Upper lobe of left lung (tissue), 6 donors: ENCODE measurements at regions not wholly inside any gene's neighbourhood (a gene's known extent, or its start where the extent isn't known, plus 50 kb on each side); places are given as distances from the start of the nearest gene placed in this dataset.

Source experiments
- ATAC-seq, 2 donors: fragments of 200-7000 bp; cut with Tn5 transposase; one replicate each; pipeline ENCODE4 v1.9.1; 2022; ENCODE audit warnings: mild to moderate bottlenecking in 2 of 2, moderate library complexity in 2 of 2; ENCODE audit not compliant: low FRiP score in 2 of 2
- DNase-seq, 2 donors: peaks; one replicate each; pipeline ENCODE4 v3.0.0-alpha.2; 2019 to 2020
- H3K27ac ChIP-seq, 4 donors: fragments of 200-600 bp; sonication (generic); one replicate each; pipeline ENCODE4 v1.5.1; 2016 to 2019
- H3K27me3 ChIP-seq, 4 donors: fragments of 200-600 bp; sonication (generic); one replicate each; pipeline ENCODE4 v1.5.1; 2017 to 2019
- H3K36me3 ChIP-seq, 4 donors: fragments of 200-600 bp; sonication (generic); one replicate each; pipeline ENCODE4 v1.5.1; 2016 to 2019
- H3K4me1 ChIP-seq, 4 donors: fragments of 200-600 bp; sonication (generic); one replicate each; pipeline ENCODE4 v1.5.1; 2018 to 2019
- H3K4me3 ChIP-seq, 4 donors: fragments of 200-600 bp; sonication (generic); one replicate each; pipeline ENCODE4 v1.5.1; 2017 to 2019; ENCODE audit warnings: mild to moderate bottlenecking in 2 of 4, moderate library complexity in 1 of 4
- H3K9me3 ChIP-seq, 4 donors: fragments of 200-600 bp; sonication (generic); one replicate each; pipeline ENCODE4 v1.5.1; 2018 to 2019
- EP300 ChIP-seq, 4 donors: sonication (generic); formaldehyde crosslinking; IDR thresholded peaks; one replicate each; pipeline ENCODE4 v1.5.1; 2017; ENCODE audit warnings: antibody characterized with exemption in 4 of 4, control low read depth in 2 of 4
- POLR2A ChIP-seq, 4 donors: fragments of 450-650 bp; IDR thresholded peaks; one replicate each; pipeline ENCODE4 v1.5.1; 2016 to 2017; ENCODE audit warnings: antibody characterized with exemption in 4 of 4, mild to moderate bottlenecking in 2 of 4
- POLR2AphosphoS5 ChIP-seq, 2 donors: sonication (generic); formaldehyde crosslinking; IDR thresholded peaks; one replicate each; pipeline ENCODE4 v1.5.1; 2017; ENCODE audit warnings: antibody characterized with exemption in 2 of 2
- WGBS, 2 donors: methylation state at CpG; one replicate each; pipeline ENCODE4 v1.1.5; 2017 to 2018; 5-methylcytosine and 5-hydroxymethylcytosine counted together
- TF ChIP-seq, protein P1 (sequence below), 6 experiments: fragments of 450-650 bp in 4 of 6; fragments of 200-600 bp in 2 of 6; sonication (generic) in 2 of 6; IDR thresholded peaks; one replicate each; pipeline ENCODE4 v1.5.1; 2016 to 2019; ENCODE audit warnings: antibody characterized with exemption in 6 of 6
- donor health status: DM: no; HTN: no; CAD: no; lungs with moderate emphysema.
- donor health status: DM: no; HTN: yes; CAD: no; lungs with severe emphysema.

DNA sequence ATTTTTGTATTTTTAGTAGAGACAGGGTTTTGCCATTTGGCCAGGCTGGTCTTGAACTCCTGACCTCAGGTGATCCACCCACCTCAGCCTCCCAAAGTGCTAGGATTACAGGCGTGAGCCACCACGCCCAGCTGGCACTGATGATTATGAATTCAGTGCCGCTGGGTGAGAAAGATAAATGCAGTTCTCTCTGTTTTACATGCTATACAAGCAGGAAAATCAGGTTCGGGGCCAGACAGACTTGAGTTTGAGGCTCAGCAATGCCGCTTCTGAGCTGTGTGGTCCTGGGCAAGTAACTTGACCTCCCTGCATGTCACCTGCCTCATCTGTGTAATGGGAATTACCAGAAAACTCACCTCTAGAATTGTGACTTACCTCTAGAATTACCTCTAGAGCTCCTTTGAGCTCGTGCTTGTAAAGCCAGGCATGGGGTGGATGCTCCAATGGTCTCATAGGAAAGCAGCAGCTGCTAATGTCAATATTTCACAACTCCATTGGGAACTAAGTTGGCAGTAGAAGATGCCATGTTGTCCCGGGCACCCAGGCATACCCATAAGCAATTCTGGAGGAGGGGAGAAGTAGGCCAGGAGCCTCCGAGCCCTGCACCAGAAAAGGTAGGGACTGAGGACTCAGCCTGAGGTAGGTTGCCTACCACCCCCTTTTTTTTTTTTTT lies 119.8 kb upstream of the SLC25A33 start:
- no peak for DNase-seq
- ATAC-seq = no peak
- 83 to 84% methylated on average over 8 of the region's 8 CpGs for WGBS, 2 donors

DNA sequence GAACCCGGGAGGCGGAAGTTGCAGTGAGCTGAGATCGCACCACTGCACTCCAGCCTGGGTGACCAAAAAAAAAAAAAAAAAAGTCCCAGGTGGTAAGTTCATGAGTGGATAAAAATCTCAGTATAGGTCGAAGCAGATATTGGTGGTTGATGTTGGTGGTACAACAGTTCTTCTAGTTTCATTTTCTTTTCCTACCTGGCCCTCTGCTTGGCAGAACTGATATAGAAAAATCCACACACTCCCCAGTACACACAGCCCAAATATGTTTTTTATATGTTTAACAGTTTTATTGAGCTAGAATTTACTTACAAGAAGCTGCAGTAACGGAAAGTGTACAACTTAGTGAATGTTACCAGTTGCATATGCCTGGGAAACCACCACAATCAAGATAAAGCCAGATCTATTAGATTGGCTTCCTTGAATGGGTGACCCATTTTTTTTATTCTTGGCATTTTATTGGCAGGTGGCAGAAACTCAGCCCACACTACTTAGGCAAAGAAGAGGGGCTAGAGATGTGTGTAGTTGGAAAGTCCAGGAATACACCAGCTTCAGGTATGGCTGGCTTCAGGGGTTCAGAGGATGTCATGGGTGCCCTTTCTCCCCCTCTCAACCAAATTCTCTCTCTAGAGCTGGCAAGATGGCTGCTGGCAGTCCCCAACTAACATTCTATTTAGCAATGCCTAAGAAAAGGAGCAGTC lies 118.3 kb upstream of the SLC25A33 start:
- no peaks in the 10 kb centered on the region for H3K36me3 ChIP-seq
- no peak overlapping the region for H3K27ac ChIP-seq
- H3K27me3 ChIP-seq = no peaks in the 10 kb centered on the region
- DNase-seq (no peak), ATAC-seq (no peak)
- no peak overlapping the region for H3K4me3 ChIP-seq
- WGBS, 2 donors = 81 to 89% methylated on average over 5 of the region's 5 CpGs
- H3K4me1 ChIP-seq = peaks cover 3 to 8% (median 5%) of the 10 kb centered on the region in 4 donors
- no peaks in the 10 kb centered on the region for H3K9me3 ChIP-seq
- TF ChIP-seq POLR2A (IDR thresholded peaks at IDR 0.05) = no peak
- TF ChIP-seq, protein P1, sequence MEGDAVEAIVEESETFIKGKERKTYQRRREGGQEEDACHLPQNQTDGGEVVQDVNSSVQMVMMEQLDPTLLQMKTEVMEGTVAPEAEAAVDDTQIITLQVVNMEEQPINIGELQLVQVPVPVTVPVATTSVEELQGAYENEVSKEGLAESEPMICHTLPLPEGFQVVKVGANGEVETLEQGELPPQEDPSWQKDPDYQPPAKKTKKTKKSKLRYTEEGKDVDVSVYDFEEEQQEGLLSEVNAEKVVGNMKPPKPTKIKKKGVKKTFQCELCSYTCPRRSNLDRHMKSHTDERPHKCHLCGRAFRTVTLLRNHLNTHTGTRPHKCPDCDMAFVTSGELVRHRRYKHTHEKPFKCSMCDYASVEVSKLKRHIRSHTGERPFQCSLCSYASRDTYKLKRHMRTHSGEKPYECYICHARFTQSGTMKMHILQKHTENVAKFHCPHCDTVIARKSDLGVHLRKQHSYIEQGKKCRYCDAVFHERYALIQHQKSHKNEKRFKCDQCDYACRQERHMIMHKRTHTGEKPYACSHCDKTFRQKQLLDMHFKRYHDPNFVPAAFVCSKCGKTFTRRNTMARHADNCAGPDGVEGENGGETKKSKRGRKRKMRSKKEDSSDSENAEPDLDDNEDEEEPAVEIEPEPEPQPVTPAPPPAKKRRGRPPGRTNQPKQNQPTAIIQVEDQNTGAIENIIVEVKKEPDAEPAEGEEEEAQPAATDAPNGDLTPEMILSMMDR (IDR thresholded peaks at IDR 0.05) = no peak
- no peak for TF ChIP-seq EP300 (IDR thresholded peaks at IDR 0.05)
- no peak for TF ChIP-seq POLR2AphosphoS5 (IDR thresholded peaks at IDR 0.05)

More for the DNA sequence above, 119.8 kb upstream of the SLC25A33 start:
- Histone ChIP-seq H3K4me3 (no peak overlapping the region), H3K4me1 (no peaks in the 10 kb centered on the region), H3K27me3 (no peaks in the 10 kb centered on the region), H3K9me3 (no peaks in the 10 kb centered on the region), H3K27ac (no peak overlapping the region), H3K36me3 (no peaks in the 10 kb centered on the region)
- TF ChIP-seq POLR2AphosphoS5 (IDR thresholded peaks at IDR 0.05) = no peak
- TF ChIP-seq, protein P1 (IDR thresholded peaks at IDR 0.05) = no peak
- TF ChIP-seq EP300 (IDR thresholded peaks at IDR 0.05) = no peak
- no peak for TF ChIP-seq POLR2A (IDR thresholded peaks at IDR 0.05)

DNA sequence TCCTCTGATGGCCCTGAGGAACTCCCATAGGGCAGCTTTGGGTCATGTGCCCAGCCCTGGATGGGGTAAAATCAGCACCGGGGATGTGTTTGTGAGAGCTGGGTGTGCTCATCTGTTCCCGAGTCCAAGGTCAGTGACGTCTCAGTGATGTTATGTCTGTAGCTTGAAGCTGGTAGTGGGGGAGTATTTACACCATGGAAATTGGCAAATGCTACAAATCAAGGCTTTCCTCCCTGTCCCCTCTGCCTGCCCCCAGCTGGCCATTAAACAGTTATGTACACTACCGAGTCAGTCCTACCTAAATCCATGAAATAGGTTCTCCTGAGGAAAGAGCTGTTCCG lies 117.8 kb upstream of the SLC25A33 start:
- DNase-seq (no peak), ATAC-seq (no peak)
- 52 to 59% methylated on average over 2 to 5 of the region's 5 CpGs for WGBS, 2 donors
- TF ChIP-seq EP300 (IDR thresholded peaks at IDR 0.05) (no peak), POLR2AphosphoS5 (IDR thresholded peaks at IDR 0.05) (no peak), POLR2A (IDR thresholded peaks at IDR 0.05) (no peak)
- TF ChIP-seq, protein P1 (IDR thresholded peaks at IDR 0.05) = no peak
- H3K4me3 ChIP-seq = no peak overlapping the region
- no peaks in the 10 kb centered on the region for H3K9me3 ChIP-seq
- peaks cover 3 to 10% (median 6%) of the 10 kb centered on the region in 4 donors for H3K4me1 ChIP-seq
- H3K36me3 ChIP-seq = no peaks in the 10 kb centered on the region
- H3K27me3 ChIP-seq = no peaks in the 10 kb centered on the region
- no peak overlapping the region for H3K27ac ChIP-seq

DNA sequence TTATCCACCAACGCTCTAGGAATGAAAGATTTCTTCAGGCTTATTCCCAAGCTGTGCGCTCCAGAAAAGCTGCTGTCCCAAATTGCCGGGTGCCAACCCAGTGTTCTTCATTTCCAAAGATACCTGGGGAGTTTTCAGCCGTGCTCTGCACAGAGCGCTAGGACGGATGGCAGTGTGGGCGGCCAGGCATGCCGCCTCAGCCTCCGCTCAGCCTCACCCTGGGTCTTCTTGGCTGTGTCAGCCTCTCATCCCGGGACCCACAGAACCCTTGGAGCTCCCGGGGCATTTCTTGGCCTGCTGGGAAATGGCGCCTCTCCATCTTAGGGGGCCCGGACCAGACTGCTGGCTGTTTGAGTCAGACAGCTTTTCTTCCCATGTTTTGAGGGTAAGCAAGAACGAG lies 116.9 kb upstream of the SLC25A33 start:
- no peak for TF ChIP-seq POLR2AphosphoS5 (IDR thresholded peaks at IDR 0.05)
- no peak for TF ChIP-seq EP300 (IDR thresholded peaks at IDR 0.05)
- TF ChIP-seq POLR2A (IDR thresholded peaks at IDR 0.05) = no peak
- TF ChIP-seq, protein P1 (IDR thresholded peaks at IDR 0.05) = no peak
- Histone ChIP-seq H3K9me3 (no peaks in the 10 kb centered on the region), H3K4me3 (no peak overlapping the region), H3K27me3 (no peaks in the 10 kb centered on the region), H3K4me1 (peaks cover 3 to 10% (median 6%) of the 10 kb centered on the region in 4 donors), H3K36me3 (no peaks in the 10 kb centered on the region), H3K27ac (no peak overlapping the region)
- ATAC-seq (no peak), DNase-seq (no peak)
- WGBS, 2 donors = 88 to 92% methylated on average over 7 to 13 of the region's 14 CpGs
